GM12865 (cell line): ENCODE measurements at regions not wholly inside any gene's neighbourhood (a gene's known extent, or its start where the extent isn't known, plus 50 kb on each side); places are given as distances from the start of the nearest gene placed in this dataset.

Source experiments
- DNase-seq: peaks from one replicate; pipeline ENCODE4 v3.0.0; 2010; ENCODE audit warnings: low read depth
- H3K4me3 ChIP-seq: 2 replicates; pipeline ENCODE4 v1.5.1; 2011; ENCODE audit warnings: mild to moderate bottlenecking, low read depth, low read length, control low read depth
- CTCF ChIP-seq: IDR thresholded peaks from 2 replicates; pipeline ENCODE4 v1.5.1; 2011; ENCODE audit warnings: low read length, control low read depth, low read depth, inconsistent platforms; ENCODE audit not compliant: insufficient read depth; ENCODE audit errors: missing control alignments

DNA sequence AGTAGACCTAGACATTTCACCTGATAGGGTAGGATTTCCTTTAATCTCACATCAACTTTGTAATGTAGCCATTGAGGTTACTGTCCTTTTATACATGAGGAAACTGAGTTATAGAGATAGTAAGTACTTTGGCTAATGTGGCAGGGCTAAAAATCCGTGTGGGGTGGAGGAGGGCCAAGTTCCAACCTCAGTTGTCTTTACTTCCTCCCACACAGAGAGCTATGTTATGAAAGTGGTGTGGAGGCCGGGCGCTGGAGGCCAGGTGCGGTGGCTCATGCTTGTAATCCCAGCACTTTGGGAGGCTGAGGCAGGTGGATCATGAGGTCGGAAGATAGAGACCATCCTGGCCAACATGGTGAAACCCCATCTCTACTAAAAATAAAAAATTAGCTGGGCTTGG is 173.3 kb downstream of the PALM2AKAP2 start:
- DNase-seq = no peak
- TF ChIP-seq CTCF = no peak

DNA sequence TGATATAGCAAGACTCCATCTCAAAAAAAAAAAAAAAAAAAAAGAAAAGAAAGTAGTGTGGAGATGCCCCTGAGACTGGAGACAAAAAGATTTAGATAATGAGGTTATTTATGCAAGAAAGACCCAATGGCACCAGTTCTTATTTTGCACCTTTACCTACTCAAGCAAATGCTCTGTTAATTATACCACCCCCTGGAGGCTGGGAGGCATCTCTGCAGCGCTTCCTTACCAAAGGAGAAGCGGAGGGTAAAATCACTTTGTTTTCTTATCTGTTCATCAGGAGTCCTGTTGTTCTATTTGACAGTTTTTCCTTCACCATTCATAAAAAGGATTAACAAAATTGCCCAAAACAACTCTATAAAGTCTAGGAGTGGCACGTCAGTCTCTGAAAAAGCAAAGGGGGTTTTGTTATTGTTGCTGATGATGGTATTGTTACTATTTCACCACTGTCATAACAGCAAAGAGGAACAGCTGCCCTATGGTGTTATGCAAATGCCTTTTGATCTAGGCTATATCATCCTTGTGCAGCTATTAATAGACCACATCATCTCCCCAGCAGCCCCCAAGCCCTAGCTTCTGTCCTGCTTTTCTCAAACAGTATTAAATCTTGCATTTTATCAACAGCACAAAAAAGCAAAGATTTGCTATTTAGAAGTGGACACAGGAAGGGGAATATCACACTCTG is 174.0 kb downstream of the PALM2AKAP2 start:
- no peak for DNase-seq

More for the DNA sequence above, 173.3 kb downstream of the PALM2AKAP2 start:
- no peak overlapping the region for H3K4me3 ChIP-seq

DNA sequence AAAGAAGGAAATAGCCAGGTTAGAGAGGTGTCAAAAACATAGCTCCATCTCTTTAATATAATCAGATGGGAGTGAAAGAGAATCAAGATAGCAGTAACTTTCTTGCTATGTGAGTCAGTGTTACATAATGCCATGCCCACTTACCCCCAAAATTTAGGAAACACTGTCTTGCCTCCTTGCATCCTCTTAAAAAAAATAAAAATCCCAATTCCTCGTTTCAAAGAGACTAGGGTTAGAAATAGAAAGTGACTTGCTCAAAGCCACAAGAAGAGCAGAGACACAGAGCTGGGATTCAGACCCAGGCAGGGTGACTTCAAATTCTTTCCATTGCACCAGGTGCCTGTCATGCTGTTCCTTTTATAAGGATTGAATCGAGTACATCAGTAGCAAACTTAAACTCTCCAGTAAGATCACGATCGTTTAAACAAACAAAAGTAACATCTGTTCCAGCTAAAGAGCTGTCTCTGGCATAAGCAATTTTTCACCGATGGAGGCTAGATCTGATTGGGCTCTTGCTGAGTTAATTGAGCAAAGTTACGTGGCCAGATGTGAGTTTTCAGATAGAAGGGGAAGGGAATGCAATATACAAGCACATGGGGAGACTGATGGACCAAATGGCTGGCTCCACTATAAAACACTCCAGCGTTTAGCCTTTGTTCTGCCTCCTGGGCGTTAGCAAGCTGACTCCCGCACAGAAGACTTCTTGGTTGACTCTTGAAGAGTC is 176.9 kb downstream of the PALM2AKAP2 start:
- no peak overlapping the region for H3K4me3 ChIP-seq
- TF ChIP-seq CTCF = no peak
- DNase-seq = no peak

More for the DNA sequence above, 174.0 kb downstream of the PALM2AKAP2 start:
- no peak overlapping the region for H3K4me3 ChIP-seq
- TF ChIP-seq CTCF = peak; percentile 9

DNA sequence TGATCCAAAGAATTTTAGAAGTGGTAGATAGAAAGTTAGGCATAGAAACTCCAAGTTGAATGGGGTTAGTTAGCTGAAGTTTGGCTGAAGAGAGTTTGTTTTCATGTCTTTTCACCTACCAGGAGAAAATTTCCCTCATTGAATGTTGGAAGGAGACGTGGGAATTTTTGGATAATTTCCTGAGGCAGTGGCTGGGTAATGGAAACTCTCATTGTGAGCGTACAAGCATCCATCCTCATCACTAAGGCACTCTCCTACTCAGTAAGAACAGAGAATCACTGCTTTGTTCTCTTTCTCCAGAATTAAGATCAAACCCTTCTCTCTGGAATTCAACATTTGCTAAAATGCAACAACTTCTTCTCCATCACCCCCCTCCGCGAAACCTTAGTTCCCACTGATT is 179.7 kb downstream of the PALM2AKAP2 start:
- no peak for DNase-seq
- H3K4me3 ChIP-seq = no peak overlapping the region
- no peak for TF ChIP-seq CTCF

DNA sequence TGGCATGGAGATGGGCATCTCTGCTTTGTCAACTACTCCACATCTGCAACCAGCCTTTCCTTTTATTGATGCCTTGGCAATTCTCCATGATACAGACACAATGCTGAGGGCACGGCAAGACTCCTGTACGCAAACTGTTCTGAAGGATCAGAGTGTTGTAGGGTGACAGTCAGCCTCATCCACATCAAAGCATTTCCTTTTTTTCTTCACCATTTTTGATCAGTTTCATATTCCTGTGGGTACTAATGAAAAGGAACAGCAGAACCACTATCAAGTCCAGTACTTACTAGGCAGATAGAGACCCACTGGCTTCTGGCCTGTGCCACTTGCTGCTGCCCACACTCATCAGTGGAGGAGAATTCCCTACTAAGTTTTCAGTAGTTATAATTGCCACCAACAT is 181.6 kb downstream of the PALM2AKAP2 start:
- no peak for DNase-seq
- no peak overlapping the region for H3K4me3 ChIP-seq
- TF ChIP-seq CTCF = no peak

GRCh38 chr9:109962215-109962614 is 182.2 kb downstream of the PALM2AKAP2 start:
- no peak for TF ChIP-seq CTCF
- no peak overlapping the region for H3K4me3 ChIP-seq
- no peak for DNase-seq
